ENCODE measurements at regions not wholly inside any gene's neighbourhood (a gene's known extent, or its start where the extent isn't known, plus 50 kb on each side); places are given as distances from the start of the nearest gene placed in this dataset.

GRCh38 chr4:23717528-23718248, 172.2 kb downstream of the PPARGC1A start:
- no peaks in the 10 kb centered on the region for H3K27me3 ChIP-seq
- intact Hi-C loops (cut with DNase I) = no loop called here
- peak; percentile 55 for ATAC-seq
- H3K4me1 ChIP-seq = no peaks in the 10 kb centered on the region
- no peaks in the 10 kb centered on the region for H3K9me3 ChIP-seq
- H3K36me3 ChIP-seq = no peaks in the 10 kb centered on the region
- H3K27ac ChIP-seq = no peak overlapping the region
- TF ChIP-seq CTCF (IDR thresholded peaks at IDR 0.05) = peak; percentile 12 to 16
- DNase-seq = no peak
- no peak overlapping the region for H3K4me3 ChIP-seq

GRCh38 chr4:23710298-23710697, 179.5 kb downstream of the PPARGC1A start:
- Histone ChIP-seq H3K9me3 (no peaks in the 10 kb centered on the region), H3K36me3 (no peaks in the 10 kb centered on the region), H3K4me3 (no peak overlapping the region), H3K27me3 (no peaks in the 10 kb centered on the region), H3K27ac (no peak overlapping the region), H3K4me1 (no peaks in the 10 kb centered on the region)
- intact Hi-C loops (cut with DNase I) = no loop called here
- ATAC-seq (no peak), DNase-seq (no peak)
- no peak for TF ChIP-seq CTCF (IDR thresholded peaks at IDR 0.05)

GRCh38 chr4:23707652-23708026, 182.2 kb downstream of the PPARGC1A start:
- DNase-seq = no peak
- intact Hi-C loops (cut with DNase I) = no loop called here

GRCh38 chr4:23706972-23707651, 182.7 kb downstream of the PPARGC1A start:
- ATAC-seq = no peak
- no peak for TF ChIP-seq CTCF (IDR thresholded peaks at IDR 0.05)
- Histone ChIP-seq H3K36me3 (no peaks in the 10 kb centered on the region), H3K4me3 (no peak overlapping the region), H3K27me3 (no peaks in the 10 kb centered on the region), H3K27ac (no peak overlapping the region), H3K4me1 (no peaks in the 10 kb centered on the region), H3K9me3 (no peaks in the 10 kb centered on the region)
- DNase-seq = no peak
- intact Hi-C loops (cut with DNase I) = no loop called here

More at GRCh38 chr4:23707652-23708026, 182.2 kb downstream of the PPARGC1A start:
- Histone ChIP-seq H3K9me3 (no peaks in the 10 kb centered on the region), H3K27me3 (no peaks in the 10 kb centered on the region), H3K27ac (no peak overlapping the region), H3K36me3 (no peaks in the 10 kb centered on the region), H3K4me1 (no peaks in the 10 kb centered on the region), H3K4me3 (no peak overlapping the region)
- ATAC-seq = no peak
- no peak for TF ChIP-seq CTCF (IDR thresholded peaks at IDR 0.05)

GRCh38 chr4:23700197-23700596, 189.7 kb downstream of the PPARGC1A start:
- Histone ChIP-seq H3K4me3 (no peak overlapping the region), H3K9me3 (no peaks in the 10 kb centered on the region), H3K27ac (no peak overlapping the region), H3K4me1 (no peaks in the 10 kb centered on the region), H3K36me3 (no peaks in the 10 kb centered on the region), H3K27me3 (no peaks in the 10 kb centered on the region)
- ATAC-seq = no peak
- intact Hi-C loops (cut with DNase I) = no loop called here
- no peak for DNase-seq
- no peak for TF ChIP-seq CTCF (IDR thresholded peaks at IDR 0.05)
